Colonic mucosa (tissue), 4 donors: ENCODE measurements at regions not wholly inside any gene's neighbourhood (a gene's known extent, or its start where the extent isn't known, plus 50 kb on each side); places are given as distances from the start of the nearest gene placed in this dataset.
"Not testable (repeated sequence)": the region's sequence is repeated elsewhere in the genome, so short reads cannot be mapped to it uniquely, and the experiment has no call there.

Experiments used
- DNase-seq: peaks from one replicate; pipeline ENCODE4 v3.0.0-alpha.2; 2020
- H3K27ac ChIP-seq: fragments of 200-600 bp; one replicate; pipeline ENCODE4 v1.8.0; 2021
- H3K27me3 ChIP-seq: fragments of 200-600 bp; one replicate; pipeline ENCODE4 v1.8.0; 2021
- H3K36me3 ChIP-seq: fragments of 200-600 bp; one replicate; pipeline ENCODE4 v1.8.0; 2021
- H3K4me1 ChIP-seq: fragments of 200-600 bp; one replicate; pipeline ENCODE4 v1.8.0; 2021; ENCODE audit warnings: mild to moderate bottlenecking
- H3K4me3 ChIP-seq: fragments of 200-600 bp; one replicate; pipeline ENCODE4 v1.8.0; 2021
- H3K9ac ChIP-seq, 2 donors: one replicate each; pipeline ENCODE4 v1.7.0; 2013; ENCODE audit warnings: control low read depth in 2 of 2, low read depth in 2 of 2, low read length in 2 of 2
- H3K9me3 ChIP-seq: fragments of 200-600 bp; one replicate; pipeline ENCODE4 v1.8.0; 2021
- intact Hi-C: fragments of 100-400 bp; cut with DNase I; formaldehyde crosslinking; loops from one replicate; pipeline ENCODE4 v1.14.1; 2022
- TF ChIP-seq, protein P1 (sequence below): fragments of 200-600 bp; IDR thresholded peaks from one replicate; pipeline ENCODE4 v1.8.0; 2022; ENCODE audit warnings: antibody characterized with exemption, mild to moderate bottlenecking
- donor health status: healthy.
- donor health status: DM: no; HTN: no; CAD: no.
- donor health status: DM: no; HTN: no; CAD: no.

DNA sequence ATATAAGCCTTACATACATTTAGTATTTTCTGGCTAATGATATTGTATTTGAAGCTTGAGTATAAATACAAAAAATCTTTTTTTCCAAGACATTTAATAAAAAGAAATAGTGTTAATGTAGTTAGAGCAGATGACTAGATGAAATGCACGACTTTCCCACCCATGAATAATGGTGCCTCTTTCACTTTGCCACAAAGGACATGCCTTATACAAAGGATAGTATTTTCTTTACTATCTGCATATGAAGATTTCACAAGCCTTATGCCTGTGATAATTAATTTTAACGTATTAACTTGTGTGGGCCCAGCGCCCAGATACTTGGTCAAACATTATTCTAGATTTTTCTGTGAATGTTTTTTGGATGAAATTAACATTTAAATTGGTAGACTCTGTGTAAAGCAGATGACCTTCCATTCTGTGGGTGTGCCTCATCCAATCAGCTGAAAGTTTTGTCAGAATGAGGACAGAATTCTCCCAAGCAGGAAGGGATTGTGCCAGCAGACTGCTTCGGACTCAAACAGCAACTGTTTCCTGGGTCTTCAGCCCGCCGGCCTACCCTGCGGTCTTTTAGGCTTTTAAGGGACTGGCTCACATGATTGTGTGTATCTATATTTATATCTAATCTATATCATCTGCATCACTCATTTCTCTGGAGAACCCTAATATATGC, 115.4 kb downstream of the USP22 start:
- Histone ChIP-seq H3K27me3 (no peaks in the 10 kb centered on the region), H3K9me3 (no peaks in the 10 kb centered on the region), H3K9ac (no peak overlapping the region), H3K4me3 (no peak overlapping the region), H3K27ac (no peak overlapping the region), H3K36me3 (no peaks in the 10 kb centered on the region), H3K4me1 (no peaks in the 10 kb centered on the region)
- TF ChIP-seq, protein P1, sequence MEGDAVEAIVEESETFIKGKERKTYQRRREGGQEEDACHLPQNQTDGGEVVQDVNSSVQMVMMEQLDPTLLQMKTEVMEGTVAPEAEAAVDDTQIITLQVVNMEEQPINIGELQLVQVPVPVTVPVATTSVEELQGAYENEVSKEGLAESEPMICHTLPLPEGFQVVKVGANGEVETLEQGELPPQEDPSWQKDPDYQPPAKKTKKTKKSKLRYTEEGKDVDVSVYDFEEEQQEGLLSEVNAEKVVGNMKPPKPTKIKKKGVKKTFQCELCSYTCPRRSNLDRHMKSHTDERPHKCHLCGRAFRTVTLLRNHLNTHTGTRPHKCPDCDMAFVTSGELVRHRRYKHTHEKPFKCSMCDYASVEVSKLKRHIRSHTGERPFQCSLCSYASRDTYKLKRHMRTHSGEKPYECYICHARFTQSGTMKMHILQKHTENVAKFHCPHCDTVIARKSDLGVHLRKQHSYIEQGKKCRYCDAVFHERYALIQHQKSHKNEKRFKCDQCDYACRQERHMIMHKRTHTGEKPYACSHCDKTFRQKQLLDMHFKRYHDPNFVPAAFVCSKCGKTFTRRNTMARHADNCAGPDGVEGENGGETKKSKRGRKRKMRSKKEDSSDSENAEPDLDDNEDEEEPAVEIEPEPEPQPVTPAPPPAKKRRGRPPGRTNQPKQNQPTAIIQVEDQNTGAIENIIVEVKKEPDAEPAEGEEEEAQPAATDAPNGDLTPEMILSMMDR: no peak
- intact Hi-C loops: no loop called here
- no peak for DNase-seq

DNA sequence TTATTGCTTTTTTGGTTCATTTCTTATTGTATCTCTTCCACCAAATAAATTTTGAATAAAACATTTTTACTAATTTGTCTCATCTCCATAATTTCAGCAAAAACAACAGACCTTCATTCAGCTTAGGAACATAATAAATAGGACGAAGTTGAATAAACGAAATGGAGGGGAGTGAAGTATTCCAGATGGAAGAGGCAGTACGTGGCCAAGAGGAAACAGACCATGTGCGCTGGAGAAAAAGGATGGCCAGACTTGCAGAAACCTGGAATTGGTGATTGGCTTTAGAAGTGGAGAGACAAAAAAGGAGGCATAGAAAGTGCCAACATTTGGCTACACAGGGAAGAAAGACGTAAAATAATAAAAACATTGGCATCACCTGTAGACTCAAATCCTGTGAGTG, 113.5 kb downstream of the USP22 start:
- Histone ChIP-seq H3K36me3 (no peaks in the 10 kb centered on the region), H3K4me3 (no peak overlapping the region), H3K9ac (no peak overlapping the region), H3K9me3 (no peaks in the 10 kb centered on the region), H3K27me3 (no peaks in the 10 kb centered on the region), H3K4me1 (no peaks in the 10 kb centered on the region), H3K27ac (no peak overlapping the region)
- DNase-seq: no peak
- TF ChIP-seq, protein P1: no peak
- intact Hi-C loops: no loop called here

DNA sequence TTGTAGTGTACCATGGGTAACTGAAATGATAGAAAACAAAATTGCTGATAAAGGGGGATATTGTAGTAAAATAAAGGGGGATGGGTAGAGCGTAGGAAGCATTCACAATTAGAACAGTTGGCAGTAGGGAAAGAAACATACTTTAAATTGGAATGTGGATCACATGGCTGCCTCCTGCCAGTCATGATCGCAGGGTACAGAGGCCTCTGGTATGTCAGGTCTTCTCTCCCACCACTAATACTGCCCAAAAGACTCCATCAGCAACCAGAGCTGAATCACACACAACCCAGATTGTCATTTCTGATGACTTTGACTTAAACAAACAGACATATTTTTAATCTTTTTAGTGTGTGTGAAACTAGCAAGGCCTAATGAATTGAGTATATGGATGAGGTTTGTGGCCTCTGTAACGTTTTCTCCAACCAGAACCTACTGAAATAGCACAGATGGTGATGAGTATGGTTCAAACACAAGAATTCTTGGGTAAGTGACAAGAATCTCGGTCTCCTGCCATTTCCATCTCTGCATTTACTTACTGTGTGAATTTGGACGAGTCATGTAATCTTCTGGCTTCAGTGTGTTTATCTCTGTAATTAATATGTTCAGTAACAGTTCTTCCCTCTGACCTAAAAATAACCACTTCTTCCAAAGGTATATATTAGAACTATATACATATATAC, 112.6 kb downstream of the USP22 start:
- Histone ChIP-seq H3K4me3 (no peak overlapping the region), H3K27ac (no peak overlapping the region), H3K27me3 (no peaks in the 10 kb centered on the region), H3K36me3 (no peaks in the 10 kb centered on the region), H3K4me1 (no peaks in the 10 kb centered on the region), H3K9me3 (no peaks in the 10 kb centered on the region), H3K9ac (no peak overlapping the region)
- TF ChIP-seq, protein P1: no peak
- no peak for DNase-seq
- intact Hi-C loops: no loop called here

DNA sequence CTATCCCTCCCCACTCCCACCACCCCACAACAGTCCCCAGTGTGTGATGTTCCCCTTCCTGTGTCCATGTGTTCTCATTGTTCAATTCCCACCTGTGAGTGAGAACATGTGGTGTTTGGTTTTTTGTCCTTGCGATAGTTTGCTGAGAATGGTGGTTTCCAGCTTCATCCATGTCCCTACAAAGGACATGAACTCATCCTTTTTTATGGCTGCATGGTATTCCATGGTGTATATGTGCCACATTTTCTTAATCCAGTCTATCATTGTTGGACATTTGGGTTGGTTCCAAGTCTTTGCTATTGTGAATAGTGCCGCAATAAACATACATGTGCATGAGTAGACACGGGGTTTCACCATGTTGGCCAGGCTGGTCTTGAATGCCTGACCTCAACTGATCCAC, 109.8 kb downstream of the USP22 start:
- H3K4me1 ChIP-seq, DNase-seq, H3K27me3 ChIP-seq, intact Hi-C loops, H3K27ac ChIP-seq, H3K36me3 ChIP-seq, H3K4me3 ChIP-seq, H3K9me3 ChIP-seq, H3K9ac ChIP-seq: not testable (repeated sequence)

DNA sequence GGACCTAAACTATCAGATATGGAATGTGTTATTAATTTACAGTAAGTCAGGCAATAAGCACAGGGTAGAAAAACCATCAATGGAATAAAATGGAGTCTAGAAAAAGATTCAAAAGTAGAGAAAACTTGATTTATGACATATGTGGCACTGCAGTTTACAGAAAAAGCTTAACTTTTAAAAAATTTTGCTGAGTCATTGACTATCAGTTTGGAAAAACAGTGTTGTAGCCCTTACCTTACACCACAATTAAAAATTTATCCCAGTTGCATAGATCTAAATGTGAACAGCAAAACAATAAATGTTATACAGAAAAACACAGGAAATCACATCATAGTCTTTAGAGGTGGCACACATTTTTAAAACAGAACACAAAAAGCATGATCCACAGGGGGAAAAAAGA, 108.5 kb downstream of the USP22 start:
- intact Hi-C loops: no loop called here
- Histone ChIP-seq H3K4me1 (no peaks in the 10 kb centered on the region), H3K9me3 (no peaks in the 10 kb centered on the region), H3K27ac (no peak overlapping the region), H3K36me3 (no peaks in the 10 kb centered on the region), H3K4me3 (no peak overlapping the region), H3K27me3 (no peaks in the 10 kb centered on the region), H3K9ac (no peak overlapping the region)
- no peak for DNase-seq
- TF ChIP-seq, protein P1: no peak

DNA sequence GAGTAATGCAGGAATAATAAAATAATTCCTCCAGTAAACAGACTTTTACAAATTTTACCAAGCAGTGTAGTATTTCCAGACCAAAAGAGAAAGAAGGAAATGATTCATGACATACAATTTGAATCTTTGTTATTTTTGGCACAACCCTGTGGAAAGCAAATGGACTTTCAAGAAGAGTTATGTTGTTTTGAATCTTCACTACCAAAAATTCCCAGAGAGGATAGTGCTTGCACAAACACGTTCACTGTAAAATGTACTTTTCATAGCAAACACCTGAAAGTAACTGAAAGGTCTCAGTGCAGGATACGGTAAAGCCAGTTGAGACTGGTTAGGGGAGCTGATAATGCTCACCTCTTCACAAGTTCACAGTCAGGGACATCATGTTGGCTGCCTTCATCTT, 107.1 kb downstream of the USP22 start:
- intact Hi-C loops: no loop called here
- Histone ChIP-seq H3K9ac (no peak overlapping the region), H3K27me3 (no peaks in the 10 kb centered on the region), H3K4me3 (no peak overlapping the region), H3K4me1 (no peaks in the 10 kb centered on the region), H3K36me3 (no peaks in the 10 kb centered on the region), H3K9me3 (no peaks in the 10 kb centered on the region), H3K27ac (no peak overlapping the region)
- no peak for DNase-seq
- TF ChIP-seq, protein P1: no peak
